K562 (cell line): ENCODE measurements at regions not wholly inside any gene's neighbourhood (a gene's known extent, or its start where the extent isn't known, plus 50 kb on each side); places are given as distances from the start of the nearest gene placed in this dataset.

ENCODE experiments used
- ATAC-seq: fragments of 200-7000 bp; cut with Tn5 transposase; 3 replicates; pipeline ENCODE4 v1.9.1; 2020; ENCODE audit warnings: moderate library complexity
- BruUV-seq: library from RNA; stranded (reverse); fragments of 400-500 nt; replicated peaks from 2 replicates; lab custom pipeline; 2021; lab: Mats Ljungman, UMichigan
- CTCF ChIA-PET: fragments of 300-600 bp; formaldehyde crosslinking; extraction: SDS; loops from one replicate; lab custom pipeline; 2021; ENCODE audit warnings: low intra/inter-chr PET ratio; lab: Yijun Ruan, JAX
- POLR2A ChIA-PET: fragments of 300-600, 350-650 bp; sonication (Branson Sonifier 250); formaldehyde crosslinking; extraction: SDS; loops from one replicate; lab custom pipeline; 2021; ENCODE audit warnings: antibody characterized with exemption, inconsistent platforms; lab: Yijun Ruan, JAX
- DNase-seq, 4 experiments: peaks; one replicate each; pipeline versions ENCODE4 v3.0.0 to v3.0.0-alpha.2; 2011 to 2018; ENCODE audit warnings: low spot score in 3 of 4, mixed read lengths in 3 of 4; ENCODE audit errors: extremely low read depth in 1 of 4
- FAIRE-seq: peaks from 2 replicates; lab custom pipeline; 2011; peaks lifted over from hg19 to GRCh38; lab: Jason Lieb, UNC
- H2AFZ ChIP-seq: 2 replicates; pipeline ENCODE4 v1.6.0; 2011; ENCODE audit warnings: low read depth, low read length, control low read depth, inconsistent platforms
- H3K27ac ChIP-seq: fragments of 200-600 bp; 3 replicates; pipeline ENCODE4 v1.8.0; 2011; ENCODE audit warnings: low read depth, mild to moderate bottlenecking, control low read depth, inconsistent platforms, low read length, moderate library complexity, mixed read lengths; ENCODE audit errors: extremely low read depth
- H3K27me3 ChIP-seq, 2 experiments: fragments of 300-600 bp in 1 of 2; 2 replicates in 1 of 2; 3 replicates in 1 of 2; pipeline versions ENCODE4 v1.6.0 to v1.8.0; 2011; ENCODE audit warnings: inconsistent platforms in 2 of 2, low read length in 2 of 2, mild to moderate bottlenecking in 1 of 2, mixed read lengths in 1 of 2, moderate library complexity in 1 of 2; ENCODE audit not compliant: control insufficient read depth in 2 of 2, insufficient read depth in 2 of 2
- H3K36me3 ChIP-seq: fragments of 300-600 bp; 3 replicates; pipeline ENCODE4 v1.8.0; 2011; ENCODE audit warnings: mild to moderate bottlenecking, low read length, inconsistent platforms; ENCODE audit not compliant: control insufficient read depth, insufficient read depth
- H3K4me1 ChIP-seq, 2 experiments: fragments of 200-600 bp in 1 of 2; replicated peaks in 1 of 2; 2 replicates in 1 of 2; 3 replicates in 1 of 2; pipeline versions ENCODE4 v1.5.1 to v1.8.0; 2011; ENCODE audit warnings: inconsistent platforms in 2 of 2, low read length in 2 of 2, mild to moderate bottlenecking in 1 of 2, mixed read lengths in 1 of 2, moderate library complexity in 1 of 2; ENCODE audit not compliant: control insufficient read depth in 2 of 2, insufficient read depth in 2 of 2
- H3K4me2 ChIP-seq: 2 replicates; pipeline ENCODE4 v1.6.1; 2011; ENCODE audit warnings: low read length, control low read depth, inconsistent platforms, mixed read lengths; ENCODE audit not compliant: insufficient read depth
- H3K4me3 ChIP-seq: fragments of 200-600 bp; sonication (generic), shearing (Covaris generic); 2 replicates; pipeline ENCODE4 v1.5.1; 2016; ENCODE audit warnings: control low read depth, inconsistent platforms
- H3K79me2 ChIP-seq: fragments of 200-600 bp; 3 replicates; pipeline ENCODE4 v1.8.0; 2011; ENCODE audit warnings: low read length, inconsistent platforms; ENCODE audit not compliant: control insufficient read depth, insufficient read depth
- H3K9ac ChIP-seq, 2 experiments: 2 replicates each; pipeline versions ENCODE4 v1.6.0 to v1.6.1; 2011; ENCODE audit warnings: low read depth in 2 of 2, low read length in 2 of 2, control low read depth in 1 of 2, inconsistent platforms in 1 of 2, mild to moderate bottlenecking in 1 of 2, mixed read lengths in 1 of 2; ENCODE audit not compliant: insufficient read depth in 1 of 2
- H3K9me1 ChIP-seq: one replicate; pipeline ENCODE4 v1.6.0; 2011; ENCODE audit warnings: inconsistent platforms, mild to moderate bottlenecking, low read length, moderate library complexity; ENCODE audit not compliant: control insufficient read depth, insufficient read depth
- H3K9me3 ChIP-seq: replicated peaks from 2 replicates; pipeline ENCODE4 v1.5.1; 2011; ENCODE audit warnings: low read depth, low read length, inconsistent platforms; ENCODE audit not compliant: control insufficient read depth, insufficient read depth
- H4K20me1 ChIP-seq: replicated peaks from 2 replicates; pipeline ENCODE4 v1.6.1; 2011; ENCODE audit warnings: low read length, inconsistent platforms, mixed read lengths; ENCODE audit not compliant: control insufficient read depth, insufficient read depth
- BRD4 ChIP-seq: fragments of 200-600 bp; sonication (generic); IDR thresholded peaks from 2 replicates; pipeline ENCODE4 v1.6.1; 2017; ENCODE audit warnings: inconsistent platforms
- CAMTA2 ChIP-seq: fragments of 250-450 bp; sonication (Bioruptor Pico); conservative IDR thresholded peaks from 2 replicates; pipeline ENCODE4 v1.5.1; 2022
- CREB3 ChIP-seq: fragments of 450-650 bp; conservative IDR thresholded peaks from 2 replicates; pipeline ENCODE4 v1.6.1; 2016; ENCODE audit warnings: missing genetic modification characterization, low read depth, mild to moderate bottlenecking, missing compliant biosample characterization, moderate library complexity
- HEY1 ChIP-seq: fragments of 250-450 bp; sonication (Bioruptor Pico); IDR thresholded peaks from 2 replicates; pipeline ENCODE4 v1.5.0; 2020; ENCODE audit warnings: mild to moderate bottlenecking, moderate library complexity, borderline replicate concordance
- MED1 ChIP-seq: sonication (generic); formaldehyde crosslinking; IDR thresholded peaks from 2 replicates; pipeline ENCODE4 v1.8.1; 2023; ENCODE audit warnings: missing genetic modification reagents, borderline replicate concordance
- PCBP1 ChIP-seq: fragments of 200-400 bp; formaldehyde crosslinking; IDR thresholded peaks from 2 replicates; pipeline ENCODE4 v1.6.1; 2018; ENCODE audit warnings: mild to moderate bottlenecking, low read depth, low read length; ENCODE audit not compliant: poor library complexity, severe bottlenecking
- SMC3 ChIP-seq: conservative IDR thresholded peaks from 2 replicates; pipeline ENCODE4 v1.6.1; 2011; ENCODE audit warnings: low read depth, low read length, improper control_type of control experiment; ENCODE audit not compliant: insufficient read depth
- ZFPM2 ChIP-seq: fragments of 250-450 bp; sonication (Bioruptor Pico); IDR thresholded peaks from 2 replicates; pipeline ENCODE4 v1.5.1; 2022; ENCODE audit warnings: mild to moderate bottlenecking
- ZNF133 ChIP-seq: fragments of 250-450 bp; sonication (Bioruptor Pico); IDR thresholded peaks from 2 replicates; pipeline ENCODE4 v1.4.0; 2020; ENCODE audit warnings: mild to moderate bottlenecking
- ZNF644 ChIP-seq: fragments of 200-800 bp; sonication (Bioruptor generic); IDR thresholded peaks from 2 replicates; pipeline ENCODE4 v1.6.1; 2016; ENCODE audit warnings: low read depth, missing genetic modification characterization, missing compliant biosample characterization
- ZNF707 ChIP-seq: fragments of 250-450 bp; sonication (Bioruptor Pico); conservative IDR thresholded peaks from 2 replicates; pipeline ENCODE4 v1.8.0; 2022; ENCODE audit warnings: inconsistent platforms, mild to moderate bottlenecking, moderate library complexity
- ZNF785 ChIP-seq: fragments of 250-450 bp; sonication (Bioruptor Pico); IDR thresholded peaks from 2 replicates; pipeline ENCODE4 v1.4.0; 2020; ENCODE audit warnings: mild to moderate bottlenecking
- WGBS: fragments of 100-300 bp; shearing (Covaris generic); methylation state at CpG from one replicate; pipeline ENCODE4 v1.1.6; 2016; ENCODE audit warnings: low coverage, mixed read lengths; ENCODE audit not compliant: insufficient coverage; ENCODE audit errors: missing lambda C conversion rate; 5-methylcytosine and 5-hydroxymethylcytosine counted together
- in situ Hi-C: fragments of 300-500 bp; cut with MboI; formaldehyde crosslinking; loops from 4 replicates; pipeline ENCODE4 v1.15.0; 2018; ENCODE audit warnings: inconsistent platforms, mixed read lengths
- intact Hi-C: fragments of 100-400 bp; cut with micrococcal nuclease; formaldehyde crosslinking; loops from 2 replicates; pipeline ENCODE4 v1.14.2; 2022
- TF ChIP-seq, protein P1 (sequence below): fragments of 450-650 bp; IDR thresholded peaks from 2 replicates; pipeline ENCODE4 v1.6.1; 2017; ENCODE audit warnings: mild to moderate bottlenecking, moderate library complexity
- TF ChIP-seq, protein P2 (sequence below): fragments of 250-450 bp; sonication (Bioruptor Pico); IDR thresholded peaks from 2 replicates; pipeline ENCODE4 v1.8.0; 2021; ENCODE audit warnings: moderate library complexity, mild to moderate bottlenecking, inconsistent platforms
- TF ChIP-seq, protein P3 (sequence below): fragments of 450-650 bp; IDR thresholded peaks from 2 replicates; pipeline ENCODE4 v1.6.1; 2017; ENCODE audit warnings: antibody characterized with exemption, mild to moderate bottlenecking

GRCh38 chr3:193938613-193939012 lies 197.3 kb upstream of the HES1 start:
- DNase-seq (peak in 2 of 4 experiments; percentile 24 to 41), FAIRE-seq (peak; percentile 35), ATAC-seq (peak; percentile 6; the same call in 1 of the 3 replicates)
- Histone ChIP-seq H3K9me3 (peaks cover 2% of the 10 kb centered on the region; the same call in 1 of the 2 replicates), H3K79me2 (no peaks in the 10 kb centered on the region), H3K4me3 (no peak overlapping the region), H2AFZ (peak overlapping the region; percentile 91), H3K27me3 (no peaks in the 10 kb centered on the region), H3K36me3 (no peaks in the 10 kb centered on the region), H3K27ac (peak overlapping the region; percentile 39; the same call in 2 of the 3 replicates), H4K20me1 (no peaks in the 10 kb centered on the region), H3K4me1 (peaks cover 21 to 45% of the 10 kb centered on the region in 2 experiments), H3K9ac (peak overlapping the region; percentile 32 to 38; a peak in 2 of 4 replicates), H3K4me2 (peak overlapping the region; percentile 15; the same call in 1 of the 2 replicates), H3K9me1 (no peaks in the 10 kb centered on the region)
- WGBS, result 38% methylated on average over 6 of the region's 6 CpGs
- no TSS peak for BruUV-seq
- intact Hi-C loops, result loop anchor here (1.0 to 5.0 kb wide), 3 partner anchors 9 to 199 kb away; partner anchors contain the start of gene HES1
- in situ Hi-C loops, result no loop called here
- ChIA-PET CTCF (no interaction called here), POLR2A (interaction anchor here (0.9 to 2.0 kb wide), 6 partner anchors 9 to 198 kb away, joined by 3 to 10 read pairs (median 6); partner anchors contain the start of gene HES1)
- no peak for TF ChIP-seq ZNF707 (CRISPR knock-in tag)
- TF ChIP-seq PCBP1, result no peak
- TF ChIP-seq HEY1 (CRISPR knock-in tag), result no peak
- TF ChIP-seq CAMTA2 (CRISPR knock-in tag), result no peak
- no peak for TF ChIP-seq BRD4
- no peak for TF ChIP-seq ZNF785 (CRISPR knock-in tag)
- TF ChIP-seq, protein P1, sequence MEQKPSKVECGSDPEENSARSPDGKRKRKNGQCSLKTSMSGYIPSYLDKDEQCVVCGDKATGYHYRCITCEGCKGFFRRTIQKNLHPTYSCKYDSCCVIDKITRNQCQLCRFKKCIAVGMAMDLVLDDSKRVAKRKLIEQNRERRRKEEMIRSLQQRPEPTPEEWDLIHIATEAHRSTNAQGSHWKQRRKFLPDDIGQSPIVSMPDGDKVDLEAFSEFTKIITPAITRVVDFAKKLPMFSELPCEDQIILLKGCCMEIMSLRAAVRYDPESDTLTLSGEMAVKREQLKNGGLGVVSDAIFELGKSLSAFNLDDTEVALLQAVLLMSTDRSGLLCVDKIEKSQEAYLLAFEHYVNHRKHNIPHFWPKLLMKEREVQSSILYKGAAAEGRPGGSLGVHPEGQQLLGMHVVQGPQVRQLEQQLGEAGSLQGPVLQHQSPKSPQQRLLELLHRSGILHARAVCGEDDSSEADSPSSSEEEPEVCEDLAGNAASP, result no peak
- TF ChIP-seq, protein P2, sequence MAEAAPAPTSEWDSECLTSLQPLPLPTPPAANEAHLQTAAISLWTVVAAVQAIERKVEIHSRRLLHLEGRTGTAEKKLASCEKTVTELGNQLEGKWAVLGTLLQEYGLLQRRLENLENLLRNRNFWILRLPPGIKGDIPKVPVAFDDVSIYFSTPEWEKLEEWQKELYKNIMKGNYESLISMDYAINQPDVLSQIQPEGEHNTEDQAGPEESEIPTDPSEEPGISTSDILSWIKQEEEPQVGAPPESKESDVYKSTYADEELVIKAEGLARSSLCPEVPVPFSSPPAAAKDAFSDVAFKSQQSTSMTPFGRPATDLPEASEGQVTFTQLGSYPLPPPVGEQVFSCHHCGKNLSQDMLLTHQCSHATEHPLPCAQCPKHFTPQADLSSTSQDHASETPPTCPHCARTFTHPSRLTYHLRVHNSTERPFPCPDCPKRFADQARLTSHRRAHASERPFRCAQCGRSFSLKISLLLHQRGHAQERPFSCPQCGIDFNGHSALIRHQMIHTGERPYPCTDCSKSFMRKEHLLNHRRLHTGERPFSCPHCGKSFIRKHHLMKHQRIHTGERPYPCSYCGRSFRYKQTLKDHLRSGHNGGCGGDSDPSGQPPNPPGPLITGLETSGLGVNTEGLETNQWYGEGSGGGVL, result no peak
- TF ChIP-seq, protein P3, sequence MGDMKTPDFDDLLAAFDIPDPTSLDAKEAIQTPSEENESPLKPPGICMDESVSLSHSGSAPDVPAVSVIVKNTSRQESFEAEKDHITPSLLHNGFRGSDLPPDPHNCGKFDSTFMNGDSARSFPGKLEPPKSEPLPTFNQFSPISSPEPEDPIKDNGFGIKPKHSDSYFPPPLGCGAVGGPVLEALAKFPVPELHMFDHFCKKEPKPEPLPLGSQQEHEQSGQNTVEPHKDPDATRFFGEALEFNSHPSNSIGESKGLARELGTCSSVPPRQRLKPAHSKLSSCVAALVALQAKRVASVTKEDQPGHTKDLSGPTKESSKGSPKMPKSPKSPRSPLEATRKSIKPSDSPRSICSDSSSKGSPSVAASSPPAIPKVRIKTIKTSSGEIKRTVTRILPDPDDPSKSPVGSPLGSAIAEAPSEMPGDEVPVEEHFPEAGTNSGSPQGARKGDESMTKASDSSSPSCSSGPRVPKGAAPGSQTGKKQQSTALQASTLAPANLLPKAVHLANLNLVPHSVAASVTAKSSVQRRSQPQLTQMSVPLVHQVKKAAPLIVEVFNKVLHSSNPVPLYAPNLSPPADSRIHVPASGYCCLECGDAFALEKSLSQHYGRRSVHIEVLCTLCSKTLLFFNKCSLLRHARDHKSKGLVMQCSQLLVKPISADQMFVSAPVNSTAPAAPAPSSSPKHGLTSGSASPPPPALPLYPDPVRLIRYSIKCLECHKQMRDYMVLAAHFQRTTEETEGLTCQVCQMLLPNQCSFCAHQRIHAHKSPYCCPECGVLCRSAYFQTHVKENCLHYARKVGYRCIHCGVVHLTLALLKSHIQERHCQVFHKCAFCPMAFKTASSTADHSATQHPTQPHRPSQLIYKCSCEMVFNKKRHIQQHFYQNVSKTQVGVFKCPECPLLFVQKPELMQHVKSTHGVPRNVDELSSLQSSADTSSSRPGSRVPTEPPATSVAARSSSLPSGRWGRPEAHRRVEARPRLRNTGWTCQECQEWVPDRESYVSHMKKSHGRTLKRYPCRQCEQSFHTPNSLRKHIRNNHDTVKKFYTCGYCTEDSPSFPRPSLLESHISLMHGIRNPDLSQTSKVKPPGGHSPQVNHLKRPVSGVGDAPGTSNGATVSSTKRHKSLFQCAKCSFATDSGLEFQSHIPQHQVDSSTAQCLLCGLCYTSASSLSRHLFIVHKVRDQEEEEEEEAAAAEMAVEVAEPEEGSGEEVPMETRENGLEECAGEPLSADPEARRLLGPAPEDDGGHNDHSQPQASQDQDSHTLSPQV, result peak; percentile 46
- TF ChIP-seq MED1, result no peak
- TF ChIP-seq ZFPM2 (CRISPR knock-in tag), result no peak
- TF ChIP-seq CREB3 (tag), result no peak
- no peak for TF ChIP-seq ZNF133
- no peak for TF ChIP-seq SMC3
- no peak for TF ChIP-seq ZNF644
